Fibroblast of skin of left quadriceps (primary cell): ENCODE measurements at regions not wholly inside any gene's neighbourhood (a gene's known extent, or its start where the extent isn't known, plus 50 kb on each side); places are given as distances from the start of the nearest gene placed in this dataset.
"Not testable (repeated sequence)": the region's sequence is repeated elsewhere in the genome, so short reads cannot be mapped to it uniquely, and the experiment has no call there.

Experiments used
- DNase-seq, 2 experiments: peaks; one replicate each; pipeline ENCODE4 v3.0.0-alpha.2; 2013; ENCODE audit warnings: low read depth in 2 of 2

- no peak for DNase-seq
Observed at GRCh38 chr7:49479936-49480544, 293.4 kb upstream of the VWC2 start.

GRCh38 chr7:49481075-49481474, 292.4 kb upstream of the VWC2 start:
- DNase-seq = no peak

- DNase-seq = no peak
Observed at GRCh38 chr7:49483142-49483541, 290.3 kb upstream of the VWC2 start.

- no peak for DNase-seq
Observed at GRCh38 chr7:49486974-49487829, 286.2 kb upstream of the VWC2 start.

GRCh38 chr7:49487830-49488140, 285.7 kb upstream of the VWC2 start:
- no peak for DNase-seq

GRCh38 chr7:49488573-49488972, 284.9 kb upstream of the VWC2 start:
- DNase-seq = no peak

- DNase-seq = no peak
Observed at GRCh38 chr7:49497471-49497870, 276.0 kb upstream of the VWC2 start.

GRCh38 chr7:49500741-49501140, 272.7 kb upstream of the VWC2 start:
- DNase-seq = no peak

- DNase-seq = not testable (repeated sequence)
Observed at GRCh38 chr7:49507206-49507605, 266.2 kb upstream of the VWC2 start.

GRCh38 chr7:49513911-49514310, 259.5 kb upstream of the VWC2 start:
- no peak for DNase-seq

GRCh38 chr7:49520951-49521350, 252.5 kb upstream of the VWC2 start:
- DNase-seq = no peak

GRCh38 chr7:49522111-49522510, 251.3 kb upstream of the VWC2 start:
- no peak for DNase-seq

- DNase-seq = no peak
Observed at GRCh38 chr7:49523870-49524269, 249.6 kb upstream of the VWC2 start.

- DNase-seq = no peak
Observed at GRCh38 chr7:49527182-49527581, 246.3 kb upstream of the VWC2 start.

GRCh38 chr7:49530481-49530880, 243.0 kb upstream of the VWC2 start:
- DNase-seq = no peak

- no peak for DNase-seq
Observed at GRCh38 chr7:49563693-49564378, 209.6 kb upstream of the VWC2 start.

- no peak for DNase-seq
Observed at GRCh38 chr7:49564379-49564714, 209.1 kb upstream of the VWC2 start.

- DNase-seq = no peak
Observed at GRCh38 chr7:49577576-49577975, 195.9 kb upstream of the VWC2 start.

- no peak for DNase-seq
Observed at GRCh38 chr7:49579408-49579807, 194.0 kb upstream of the VWC2 start.

- no peak for DNase-seq
Observed at GRCh38 chr7:49580000-49580399, 193.4 kb upstream of the VWC2 start.

GRCh38 chr7:49580761-49581160, 192.7 kb upstream of the VWC2 start:
- no peak for DNase-seq

GRCh38 chr7:49583440-49583839, 190.0 kb upstream of the VWC2 start:
- no peak for DNase-seq
